ENCODE measurements at regions not wholly inside any gene's neighbourhood (a gene's known extent, or its start where the extent isn't known, plus 50 kb on each side); places are given as distances from the start of the nearest gene placed in this dataset.

DNA sequence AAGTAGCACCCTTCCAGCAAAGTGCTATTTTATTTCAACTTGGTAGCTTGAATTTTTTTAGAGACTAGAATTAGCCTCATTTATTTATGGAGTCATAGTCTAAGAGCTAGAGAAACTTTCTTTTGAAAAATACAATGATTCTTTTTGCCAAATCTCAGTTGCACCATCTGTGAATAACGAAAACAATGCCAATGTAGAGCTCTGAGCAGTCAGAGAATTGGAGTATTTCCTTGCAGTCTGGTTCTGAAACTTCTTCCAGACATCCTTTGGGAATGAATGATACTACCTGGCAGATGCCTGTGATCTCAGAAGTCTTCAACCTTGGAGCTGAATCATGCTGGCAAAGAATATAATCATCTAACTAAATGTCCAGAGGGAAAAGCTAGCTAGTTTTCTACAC, 511.5 kb upstream of the CYLC2 start:
- DNase-seq (ENCODE audit: low read depth in 2 of 2), result no peak
- TF ChIP-seq EZH2 (IDR thresholded peaks at IDR 0.05; ENCODE audit: low read length, missing control alignments) (no peak), CTCF (conservative IDR thresholded peaks at IDR 0.05 in 1 of 2, IDR thresholded peaks at IDR 0.05 in 1 of 2; ENCODE audit: low read depth in 1 of 2, low read length in 2 of 2) (no peak)
- no peaks in the 10 kb centered on the region for H3K36me3 ChIP-seq (ENCODE audit: control insufficient read depth, insufficient read depth, low read length)
- H3K4me2 ChIP-seq (ENCODE audit: extremely low read depth, insufficient read depth, low read length), result no peak overlapping the region
- no peaks in the 10 kb centered on the region for H3K4me1 ChIP-seq (ENCODE audit: control insufficient read depth, extremely low read depth, insufficient read depth, low read length)
- no peaks in the 10 kb centered on the region for H4K20me1 ChIP-seq (ENCODE audit: control insufficient read depth, extremely low read depth, insufficient read depth, low read length)
- H3K79me2 ChIP-seq (ENCODE audit: control insufficient read depth, insufficient read depth, low read length), result no peaks in the 10 kb centered on the region
- no peak overlapping the region for H2AFZ ChIP-seq (ENCODE audit: low read length)
- H3K4me3 ChIP-seq (replicated peaks in 1 of 4; ENCODE audit: control extremely low read depth in 1 of 4, insufficient read depth in 1 of 4, low read depth in 3 of 4, low read length in 4 of 4), result no peak overlapping the region
- no peaks in the 10 kb centered on the region for H3K9me3 ChIP-seq (ENCODE audit: control insufficient read depth, insufficient read depth, low read depth, low read length)
- H3K27ac ChIP-seq (ENCODE audit: insufficient read depth, low read length), result no peak overlapping the region
- H3K27me3 ChIP-seq (ENCODE audit: control insufficient read depth, insufficient read depth, low read length), result no peaks in the 10 kb centered on the region
- no peak overlapping the region for H3K9ac ChIP-seq (ENCODE audit: insufficient read depth, low read length)

DNA sequence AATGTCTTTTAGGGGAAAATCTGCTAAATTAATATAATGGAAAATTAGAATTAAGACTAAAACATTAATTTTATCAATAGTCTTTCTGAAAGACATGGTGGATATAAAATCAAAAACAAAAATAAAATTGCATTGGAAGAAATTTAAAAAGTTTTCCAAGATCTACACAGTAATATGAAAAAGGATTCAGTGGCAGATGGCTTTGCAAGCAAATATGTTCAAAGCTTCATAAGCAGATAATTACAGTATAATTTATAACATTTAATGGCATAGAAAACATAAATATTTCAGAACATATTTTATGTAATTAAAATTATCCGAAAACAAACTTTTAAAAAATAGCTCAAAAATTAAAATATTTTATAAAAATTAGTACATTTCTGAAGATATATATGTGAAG, 512.4 kb upstream of the CYLC2 start:
- H4K20me1 ChIP-seq (ENCODE audit: control insufficient read depth, extremely low read depth, insufficient read depth, low read length), result no peaks in the 10 kb centered on the region
- H3K4me1 ChIP-seq (ENCODE audit: control insufficient read depth, extremely low read depth, insufficient read depth, low read length), result no peaks in the 10 kb centered on the region
- H3K79me2 ChIP-seq (ENCODE audit: control insufficient read depth, insufficient read depth, low read length), result no peaks in the 10 kb centered on the region
- no peak overlapping the region for H3K4me3 ChIP-seq (replicated peaks in 1 of 4; ENCODE audit: control extremely low read depth in 1 of 4, insufficient read depth in 1 of 4, low read depth in 3 of 4, low read length in 4 of 4)
- H3K36me3 ChIP-seq (ENCODE audit: control insufficient read depth, insufficient read depth, low read length), result no peaks in the 10 kb centered on the region
- H3K9me3 ChIP-seq (ENCODE audit: control insufficient read depth, insufficient read depth, low read depth, low read length), result no peaks in the 10 kb centered on the region
- DNase-seq (ENCODE audit: low read depth in 2 of 2), result no peak
- H3K9ac ChIP-seq (ENCODE audit: insufficient read depth, low read length), result no peak overlapping the region
- H3K27ac ChIP-seq (ENCODE audit: insufficient read depth, low read length), result no peak overlapping the region
- TF ChIP-seq CTCF (conservative IDR thresholded peaks at IDR 0.05 in 1 of 2, IDR thresholded peaks at IDR 0.05 in 1 of 2; ENCODE audit: low read depth in 1 of 2, low read length in 2 of 2) (no peak), EZH2 (IDR thresholded peaks at IDR 0.05; ENCODE audit: low read length, missing control alignments) (no peak)
- no peak overlapping the region for H3K4me2 ChIP-seq (ENCODE audit: extremely low read depth, insufficient read depth, low read length)
- no peaks in the 10 kb centered on the region for H3K27me3 ChIP-seq (ENCODE audit: control insufficient read depth, insufficient read depth, low read length)
- no peak overlapping the region for H2AFZ ChIP-seq (ENCODE audit: low read length)

GRCh38 chr9:102479191-102479590, 515.9 kb upstream of the CYLC2 start:
- DNase-seq (ENCODE audit: low read depth in 2 of 2), result no peak
- Histone ChIP-seq H3K9me3 (ENCODE audit: control insufficient read depth, insufficient read depth, low read depth, low read length) (no peaks in the 10 kb centered on the region), H3K27me3 (ENCODE audit: control insufficient read depth, insufficient read depth, low read length) (no peaks in the 10 kb centered on the region), H3K4me3 (replicated peaks in 1 of 4; ENCODE audit: control extremely low read depth in 1 of 4, insufficient read depth in 1 of 4, low read depth in 3 of 4, low read length in 4 of 4) (no peak overlapping the region), H3K36me3 (ENCODE audit: control insufficient read depth, insufficient read depth, low read length) (no peaks in the 10 kb centered on the region), H4K20me1 (ENCODE audit: control insufficient read depth, extremely low read depth, insufficient read depth, low read length) (no peaks in the 10 kb centered on the region), H3K79me2 (ENCODE audit: control insufficient read depth, insufficient read depth, low read length) (no peaks in the 10 kb centered on the region), H3K27ac (ENCODE audit: insufficient read depth, low read length) (no peak overlapping the region), H2AFZ (ENCODE audit: low read length) (no peak overlapping the region), H3K9ac (ENCODE audit: insufficient read depth, low read length) (no peak overlapping the region), H3K4me2 (ENCODE audit: extremely low read depth, insufficient read depth, low read length) (no peak overlapping the region), H3K4me1 (ENCODE audit: control insufficient read depth, extremely low read depth, insufficient read depth, low read length) (no peaks in the 10 kb centered on the region)
- TF ChIP-seq EZH2 (IDR thresholded peaks at IDR 0.05; ENCODE audit: low read length, missing control alignments), result no peak
- TF ChIP-seq CTCF (conservative IDR thresholded peaks at IDR 0.05 in 1 of 2, IDR thresholded peaks at IDR 0.05 in 1 of 2; ENCODE audit: low read depth in 1 of 2, low read length in 2 of 2), result no peak

Data from fibroblast of lung (primary cell).